Psoas muscle (tissue), 7 donors: ENCODE measurements at regions not wholly inside any gene's neighbourhood (a gene's known extent, or its start where the extent isn't known, plus 50 kb on each side); places are given as distances from the start of the nearest gene placed in this dataset.

Experiments used
- ATAC-seq, 4 donors: fragments of 200-7000 bp; cut with Tn5 transposase; one replicate each; pipeline ENCODE4 v1.9.1; 2020; ENCODE audit warnings: moderate library complexity in 3 of 4, mild to moderate bottlenecking in 2 of 4
- DNase-seq, 2 donors: peaks; one replicate each; pipeline ENCODE4 v3.0.0-alpha.2; 2020
- H3K27ac ChIP-seq: fragments of 200-600 bp; one replicate; pipeline ENCODE4 v1.8.0; 2022
- H3K27me3 ChIP-seq, 3 donors: fragments of 200-600 bp in 1 of 3; one replicate each; pipeline versions ENCODE4 v1.6.1 to v1.8.0; 2013 to 2022; ENCODE audit warnings: low read length in 2 of 3, mild to moderate bottlenecking in 2 of 3, moderate library complexity in 1 of 3; ENCODE audit not compliant: insufficient read depth in 3 of 3
- H3K36me3 ChIP-seq, 2 donors: fragments of 200-600 bp in 1 of 2; one replicate each; pipeline versions ENCODE4 v1.6.1 to v1.8.0; 2013 to 2022; ENCODE audit warnings: low read depth in 1 of 2, mild to moderate bottlenecking in 1 of 2, moderate library complexity in 1 of 2; ENCODE audit not compliant: insufficient read depth in 1 of 2
- H3K4me1 ChIP-seq: fragments of 200-600 bp; one replicate; pipeline ENCODE4 v1.8.0; 2022
- H3K4me3 ChIP-seq: fragments of 200-600 bp; one replicate; pipeline ENCODE4 v1.8.0; 2022; ENCODE audit warnings: mild to moderate bottlenecking
- H3K9me3 ChIP-seq: fragments of 200-600 bp; one replicate; pipeline ENCODE4 v1.8.0; 2022
- WGBS, 3 donors: extraction: QIAGEN DNeasy Blood & Tissue Kit; methylation state at CpG; one replicate each; pipeline versions ENCODE4 v1.1.6 to v1.1.7; 2013; 5-methylcytosine and 5-hydroxymethylcytosine counted together
- intact Hi-C, 2 donors: fragments of 100-400 bp; cut with DNase I; formaldehyde crosslinking; loops; one replicate each; pipeline versions ENCODE4 v1.11.0 to v1.14.2; 2022
- TF ChIP-seq, protein P1 (sequence below): fragments of 200-600 bp; IDR thresholded peaks from one replicate; pipeline ENCODE4 v1.8.0; 2022; ENCODE audit warnings: antibody characterized with exemption
- donor health status: healthy with polysubstance abuse.
- donor health status: DM: no; HTN: no; CAD: no; lungs with moderate emphysema.
- donor health status: Bipolar disorder and iron deficiency.
- donor health status: healthy.
- donor health status: DM: yes; HTN: yes; CAD: no.
- donor health status: DM: no; HTN: no; CAD: no.
- donor health status: DM: yes; HTN: yes; CAD: no.

DNA sequence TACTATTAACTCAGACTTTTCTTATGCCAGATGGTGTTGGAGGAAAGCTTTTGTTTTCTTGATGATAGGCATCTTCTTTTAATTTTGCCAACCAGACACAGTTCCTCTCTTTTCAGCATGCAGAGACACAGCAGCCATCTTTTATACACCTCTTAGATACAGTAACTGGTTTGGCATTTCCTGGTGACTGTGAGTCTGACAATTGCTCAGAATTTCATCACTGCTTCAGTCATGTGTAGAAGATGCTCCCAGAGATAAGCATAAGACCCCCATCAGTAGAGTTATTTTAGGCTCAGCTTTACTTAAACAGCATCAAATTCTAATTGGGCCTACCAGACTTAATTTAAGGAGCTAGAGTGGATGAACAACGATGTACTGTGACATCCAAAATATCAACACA is 779.0 kb downstream of the SQOR start:
- intact Hi-C loops: no loop called here
- Histone ChIP-seq H3K27ac (no peak overlapping the region), H3K4me3 (no peak overlapping the region), H3K4me1 (no peaks in the 10 kb centered on the region), H3K36me3 (no peaks in the 10 kb centered on the region), H3K9me3 (no peaks in the 10 kb centered on the region), H3K27me3 (no peaks in the 10 kb centered on the region)
- TF ChIP-seq, protein P1, sequence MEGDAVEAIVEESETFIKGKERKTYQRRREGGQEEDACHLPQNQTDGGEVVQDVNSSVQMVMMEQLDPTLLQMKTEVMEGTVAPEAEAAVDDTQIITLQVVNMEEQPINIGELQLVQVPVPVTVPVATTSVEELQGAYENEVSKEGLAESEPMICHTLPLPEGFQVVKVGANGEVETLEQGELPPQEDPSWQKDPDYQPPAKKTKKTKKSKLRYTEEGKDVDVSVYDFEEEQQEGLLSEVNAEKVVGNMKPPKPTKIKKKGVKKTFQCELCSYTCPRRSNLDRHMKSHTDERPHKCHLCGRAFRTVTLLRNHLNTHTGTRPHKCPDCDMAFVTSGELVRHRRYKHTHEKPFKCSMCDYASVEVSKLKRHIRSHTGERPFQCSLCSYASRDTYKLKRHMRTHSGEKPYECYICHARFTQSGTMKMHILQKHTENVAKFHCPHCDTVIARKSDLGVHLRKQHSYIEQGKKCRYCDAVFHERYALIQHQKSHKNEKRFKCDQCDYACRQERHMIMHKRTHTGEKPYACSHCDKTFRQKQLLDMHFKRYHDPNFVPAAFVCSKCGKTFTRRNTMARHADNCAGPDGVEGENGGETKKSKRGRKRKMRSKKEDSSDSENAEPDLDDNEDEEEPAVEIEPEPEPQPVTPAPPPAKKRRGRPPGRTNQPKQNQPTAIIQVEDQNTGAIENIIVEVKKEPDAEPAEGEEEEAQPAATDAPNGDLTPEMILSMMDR: no peak
- DNase-seq: no peak
- 85 to 93% (median 89%) methylated on average over 1 of the region's 1 CpG for WGBS, 3 donors
- no peak for ATAC-seq

DNA sequence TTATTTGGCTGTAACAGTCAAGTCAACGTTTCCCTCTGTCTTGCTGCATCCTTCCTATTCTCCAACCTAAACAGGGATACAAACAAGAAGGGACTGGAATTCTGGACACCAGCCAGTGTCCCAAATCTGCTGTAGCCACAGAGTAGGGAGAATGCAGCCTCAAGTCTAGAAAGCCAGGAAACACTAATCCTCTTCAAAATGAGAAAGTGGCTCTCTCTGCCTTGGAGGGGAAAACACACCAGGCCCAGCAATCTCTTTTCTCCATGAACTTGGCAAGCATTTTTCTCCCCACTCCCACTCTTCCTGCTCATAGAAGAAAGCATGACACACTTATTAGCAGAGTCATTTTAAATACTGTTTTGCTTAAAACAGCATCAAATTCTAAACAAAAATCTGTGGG is 781.7 kb downstream of the SQOR start:
- no peak for ATAC-seq
- Histone ChIP-seq H3K27ac (no peak overlapping the region), H3K27me3 (no peaks in the 10 kb centered on the region), H3K4me3 (no peak overlapping the region), H3K9me3 (no peaks in the 10 kb centered on the region), H3K4me1 (no peaks in the 10 kb centered on the region), H3K36me3 (no peaks in the 10 kb centered on the region)
- no peak for DNase-seq
- WGBS, 3 donors: 25 to 35% (median 32%) methylated on average over 1 of the region's 1 CpG
- TF ChIP-seq, protein P1: no peak
- intact Hi-C loops: no loop called here

DNA sequence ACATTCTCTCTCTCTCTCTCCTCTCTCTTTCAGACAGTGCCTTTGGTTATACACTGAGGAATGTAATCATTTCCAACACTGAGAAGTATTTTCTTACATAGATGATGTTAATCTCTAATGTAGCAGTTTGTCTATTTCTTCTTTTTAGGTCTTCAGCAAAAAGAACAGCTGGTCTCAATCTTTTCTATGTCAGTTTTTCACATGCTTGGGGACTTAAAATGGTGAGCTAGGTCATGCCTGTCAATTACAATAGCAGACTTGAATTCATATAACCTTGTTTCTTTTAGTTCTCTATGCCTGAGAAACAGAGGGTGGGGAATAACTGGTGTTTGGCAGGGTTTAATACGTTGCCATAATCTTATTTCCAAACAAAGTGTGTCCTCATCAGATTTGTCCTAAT is 786.2 kb downstream of the SQOR start:
- H3K27me3 ChIP-seq: no peaks in the 10 kb centered on the region
- DNase-seq (no peak), ATAC-seq (no peak)
- no peak overlapping the region for H3K27ac ChIP-seq
- 18 to 33% (median 20%) methylated on average over 1 of the region's 1 CpG for WGBS, 3 donors
- H3K36me3 ChIP-seq: no peaks in the 10 kb centered on the region
- H3K9me3 ChIP-seq: no peaks in the 10 kb centered on the region
- intact Hi-C loops: no loop called here
- H3K4me3 ChIP-seq: no peak overlapping the region
- TF ChIP-seq, protein P1: no peak
- no peaks in the 10 kb centered on the region for H3K4me1 ChIP-seq

DNA sequence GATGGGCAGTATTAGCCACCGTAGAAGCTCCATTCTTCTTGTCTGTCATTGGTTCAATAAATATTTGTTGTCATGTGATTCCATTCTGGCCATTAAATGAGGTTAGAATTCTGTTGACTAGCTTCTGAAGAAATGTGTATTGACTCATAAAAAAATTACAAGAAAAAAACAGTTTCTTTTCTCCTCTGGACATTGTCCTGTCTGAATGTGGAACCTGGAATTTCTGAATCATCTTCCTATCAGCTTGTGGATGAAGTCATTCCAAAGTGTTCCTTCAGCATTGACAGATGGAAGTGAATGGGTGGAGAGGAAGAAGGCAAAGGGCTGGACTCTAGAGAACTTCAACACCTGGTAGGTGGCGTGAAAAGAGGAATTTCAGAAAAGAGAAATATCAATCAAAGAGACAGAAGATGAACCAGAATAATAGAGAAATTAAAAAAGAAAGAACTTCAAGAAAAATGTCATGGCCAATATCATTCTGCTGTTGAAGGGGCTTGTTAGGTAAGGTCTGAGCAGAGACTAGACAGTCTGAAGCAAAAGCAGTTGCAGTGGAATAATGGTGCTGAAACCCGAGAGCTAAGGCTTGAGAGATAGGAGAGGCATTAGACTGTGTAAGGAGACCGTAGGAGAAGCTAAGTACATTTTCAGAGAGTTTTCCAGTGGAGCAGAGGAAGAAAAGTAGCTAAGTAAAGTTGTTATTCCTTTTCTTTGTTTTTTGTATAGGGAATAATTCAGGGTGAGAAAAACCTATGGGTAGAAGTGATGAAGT is 806.6 kb downstream of the SQOR start:
- Histone ChIP-seq H3K27me3 (no peaks in the 10 kb centered on the region), H3K4me3 (no peak overlapping the region), H3K4me1 (no peaks in the 10 kb centered on the region), H3K36me3 (no peaks in the 10 kb centered on the region), H3K27ac (no peak overlapping the region), H3K9me3 (no peaks in the 10 kb centered on the region)
- ATAC-seq: no peak
- no peak for DNase-seq
- TF ChIP-seq, protein P1: no peak
- intact Hi-C loops: no loop called here
- 48 to 52% (median 51%) methylated on average over 4 of the region's 4 CpGs for WGBS, 3 donors

DNA sequence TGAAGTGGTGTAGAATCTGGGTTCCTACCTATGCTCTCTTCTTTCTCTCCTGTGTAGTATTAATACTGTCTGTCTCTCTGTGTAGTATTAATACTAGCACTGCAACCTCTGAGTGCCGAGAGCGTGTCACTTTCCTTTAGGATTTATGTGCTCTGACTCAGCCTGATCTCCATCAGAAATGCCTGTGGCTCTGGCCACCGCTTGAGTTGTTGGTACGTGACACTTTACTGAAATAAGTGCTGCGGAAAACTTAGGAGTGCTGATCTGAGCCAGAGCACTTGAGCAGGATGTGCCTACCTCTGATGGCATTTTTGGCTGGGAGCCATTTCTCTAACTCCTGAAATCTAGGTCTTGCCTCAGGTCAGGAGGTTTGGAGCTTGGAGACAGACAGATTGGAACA is 807.4 kb downstream of the SQOR start:
- no peaks in the 10 kb centered on the region for H3K36me3 ChIP-seq
- 34 to 50% (median 48%) methylated on average over 5 of the region's 5 CpGs for WGBS, 3 donors
- ATAC-seq: no peak
- H3K27ac ChIP-seq: no peak overlapping the region
- H3K9me3 ChIP-seq: no peaks in the 10 kb centered on the region
- no peaks in the 10 kb centered on the region for H3K4me1 ChIP-seq
- DNase-seq: no peak
- no peaks in the 10 kb centered on the region for H3K27me3 ChIP-seq
- no peak overlapping the region for H3K4me3 ChIP-seq
- TF ChIP-seq, protein P1: no peak
- intact Hi-C loops: no loop called here
